Transverse colon (tissue), 4 donors: ENCODE measurements at regions not wholly inside any gene's neighbourhood (a gene's known extent, or its start where the extent isn't known, plus 50 kb on each side); places are given as distances from the start of the nearest gene placed in this dataset.
"Not testable (repeated sequence)": the region's sequence is repeated elsewhere in the genome, so short reads cannot be mapped to it uniquely, and the experiment has no call there.

Experiments
- DNase-seq: peaks from one replicate; pipeline ENCODE4 v3.0.0-alpha.2; 2019
- H3K27ac ChIP-seq, 4 donors: fragments of 200-600 bp; sonication (generic); 2 replicates each; pipeline ENCODE4 v1.5.1; 2016 to 2018; ENCODE audit warnings: inconsistent platforms in 4 of 4
- H3K27me3 ChIP-seq: fragments of 200-600 bp; sonication (generic); 2 replicates; pipeline ENCODE4 v1.5.1; 2017; ENCODE audit warnings: inconsistent platforms
- H3K36me3 ChIP-seq, 4 donors: fragments of 200-600 bp; sonication (generic); 2 replicates each; pipeline ENCODE4 v1.5.1; 2017 to 2019; ENCODE audit warnings: inconsistent platforms in 4 of 4
- H3K4me1 ChIP-seq, 4 donors: fragments of 200-600 bp; sonication (generic); 2 replicates each; pipeline ENCODE4 v1.5.1; 2017 to 2020; ENCODE audit warnings: inconsistent platforms in 4 of 4
- H3K4me3 ChIP-seq, 4 donors: fragments of 200-600 bp; sonication (generic); 1 replicate in 1 of 4; 2 replicates in 3 of 4; pipeline versions ENCODE4 v1.5.1 to v1.6.1; 2017 to 2019; ENCODE audit warnings: inconsistent platforms in 4 of 4
- H3K9me3 ChIP-seq, 2 donors: fragments of 200-600 bp; sonication (generic); 2 replicates each; pipeline ENCODE4 v1.5.1; 2017 to 2019; ENCODE audit warnings: inconsistent platforms in 2 of 2
- CTCF ChIP-seq, 5 experiments: fragments of 200-600 bp in 3 of 5; fragments of 450-650 bp in 2 of 5; sonication (generic) in 3 of 5; IDR thresholded peaks; 1 replicate in 2 of 5; 2 replicates in 3 of 5; pipeline ENCODE4 v1.5.1; 2016 to 2017; ENCODE audit warnings: antibody characterized with exemption in 5 of 5, inconsistent platforms in 3 of 5, mild to moderate bottlenecking in 2 of 5, moderate library complexity in 1 of 5
- EP300 ChIP-seq: sonication (generic); formaldehyde crosslinking; IDR thresholded peaks from one replicate; pipeline ENCODE4 v1.6.1; 2017; ENCODE audit warnings: antibody characterized with exemption, low read depth
- POLR2A ChIP-seq: fragments of 450-650 bp; IDR thresholded peaks from one replicate; pipeline ENCODE4 v1.6.1; 2016; ENCODE audit warnings: antibody characterized with exemption, mild to moderate bottlenecking, moderate library complexity
- POLR2AphosphoS5 ChIP-seq, 3 donors: sonication (generic); formaldehyde crosslinking; IDR thresholded peaks; one replicate each; pipeline ENCODE4 v1.6.1; 2016; ENCODE audit warnings: antibody characterized with exemption in 3 of 3
- WGBS, 2 donors: methylation state at CpG; one replicate each; pipeline ENCODE4 v1.1.5; 2018; ENCODE audit warnings: low coverage in 1 of 2; 5-methylcytosine and 5-hydroxymethylcytosine counted together
- in situ Hi-C, 4 donors: fragments of 200-750 bp; cut with MboI; loops; one replicate each; pipeline versions ENCODE4 v1.15.0 to v1.15.1; 2017; ENCODE audit warnings: low sequenced_read_pairs in 3 of 4, low pct_ligation_motif_present in 1 of 4, low pct_unique_long_range_greater_than_20kb in 1 of 4
- intact Hi-C: fragments of 100-400 bp; cut with DNase I; formaldehyde crosslinking; loops from one replicate; pipeline ENCODE4 v1.15.1; 2023; ENCODE audit warnings: low total_unique reads

- no peak for DNase-seq
- whole genome bisulfite sequencing, 2 donors: 85 to 86% methylated on average over 3 of the region's 3 CpGs
- peaks cover 0 to 10% of the 10 kb centered on the region in 2 donors for H3K9me3 ChIP-seq
- intact Hi-C loops (no loop called here), in situ Hi-C loops (no loop called here)
- H3K27ac ChIP-seq: no peak overlapping the region
- no peaks in the 10 kb centered on the region for H3K36me3 ChIP-seq
- no peak for TF ChIP-seq POLR2AphosphoS5 (IDR thresholded peaks at IDR 0.05)
- TF ChIP-seq EP300: no peak
- TF ChIP-seq POLR2A: no peak
- TF ChIP-seq CTCF (IDR thresholded peaks at IDR 0.05): no peak
- no peaks in the 10 kb centered on the region for H3K4me1 ChIP-seq
- H3K27me3 ChIP-seq: no peaks in the 10 kb centered on the region
- H3K4me3 ChIP-seq: no peak overlapping the region
Observed at GRCh38 chr5:104472811-104473210, 910.2 kb upstream of the NUDT12 start.

GRCh38 chr5:104456122-104456521 is 893.5 kb upstream of the NUDT12 start:
- Histone ChIP-seq H3K4me3 (no peak overlapping the region), H3K36me3 (no peaks in the 10 kb centered on the region), H3K27me3 (no peaks in the 10 kb centered on the region), H3K4me1 (no peaks in the 10 kb centered on the region), H3K27ac (no peak overlapping the region), H3K9me3 (peaks cover under 1 to 2% of the 10 kb centered on the region in 2 donors)
- TF ChIP-seq POLR2A (no peak), EP300 (no peak), POLR2AphosphoS5 (IDR thresholded peaks at IDR 0.05) (no peak), CTCF (IDR thresholded peaks at IDR 0.05) (no peak)
- in situ Hi-C loops (no loop called here), intact Hi-C loops (no loop called here)
- WGBS, 2 donors: 60 to 66% methylated on average over 3 of the region's 3 CpGs
- DNase-seq: no peak

- no peak for DNase-seq
- Histone ChIP-seq H3K4me3 (no peak overlapping the region), H3K36me3 (no peaks in the 10 kb centered on the region), H3K4me1 (no peaks in the 10 kb centered on the region), H3K27ac (no peak overlapping the region), H3K9me3 (no peaks in the 10 kb centered on the region), H3K27me3 (no peaks in the 10 kb centered on the region)
- no peak for TF ChIP-seq CTCF (IDR thresholded peaks at IDR 0.05)
- TF ChIP-seq EP300: no peak
- no peak for TF ChIP-seq POLR2A
- TF ChIP-seq POLR2AphosphoS5 (IDR thresholded peaks at IDR 0.05): no peak
- in situ Hi-C loops: no loop called here
- intact Hi-C loops: no loop called here
- 67 to 92% methylated on average over 1 of the region's 1 CpG for WGBS, 2 donors
Observed at GRCh38 chr5:104452550-104452949, 890.0 kb upstream of the NUDT12 start.

GRCh38 chr5:104451911-104452310 is 889.3 kb upstream of the NUDT12 start:
- H3K4me3 ChIP-seq, intact Hi-C loops, H3K27me3 ChIP-seq, in situ Hi-C loops, H3K9me3 ChIP-seq, H3K36me3 ChIP-seq, DNase-seq, H3K27ac ChIP-seq, H3K4me1 ChIP-seq: not testable (repeated sequence)
- 92 to 100% methylated on average over 4 to 28 of the region's 28 CpGs for WGBS, 2 donors

GRCh38 chr5:104444656-104445055 is 882.1 kb upstream of the NUDT12 start:
- Histone ChIP-seq H3K36me3 (no peaks in the 10 kb centered on the region), H3K9me3 (no peaks in the 10 kb centered on the region), H3K27me3 (no peaks in the 10 kb centered on the region), H3K4me1 (no peaks in the 10 kb centered on the region), H3K27ac (no peak overlapping the region), H3K4me3 (no peak overlapping the region)
- in situ Hi-C loops (no loop called here), intact Hi-C loops (no loop called here)
- 73 to 90% methylated on average over 4 to 5 of the region's 5 CpGs for WGBS, 2 donors
- no peak for TF ChIP-seq EP300
- no peak for TF ChIP-seq POLR2AphosphoS5 (IDR thresholded peaks at IDR 0.05)
- no peak for TF ChIP-seq POLR2A
- no peak for TF ChIP-seq CTCF (IDR thresholded peaks at IDR 0.05)
- no peak for DNase-seq
